PC-9 (cell line): ENCODE measurements at regions not wholly inside any gene's neighbourhood (a gene's known extent, or its start where the extent isn't known, plus 50 kb on each side); places are given as distances from the start of the nearest gene placed in this dataset.

Source experiments
- CTCF ChIP-seq: fragments of 200-600 bp; sonication (generic); conservative IDR thresholded peaks from 2 replicates; pipeline ENCODE4 v1.6.1; 2017; ENCODE audit warnings: mixed run types, antibody characterized with exemption, mild to moderate bottlenecking, moderate library complexity
- EZH2 ChIP-seq: fragments of 200-600 bp; sonication (generic); IDR thresholded peaks from 2 replicates; pipeline ENCODE4 v1.8.0; 2017; ENCODE audit warnings: antibody characterized with exemption, low read depth

DNA sequence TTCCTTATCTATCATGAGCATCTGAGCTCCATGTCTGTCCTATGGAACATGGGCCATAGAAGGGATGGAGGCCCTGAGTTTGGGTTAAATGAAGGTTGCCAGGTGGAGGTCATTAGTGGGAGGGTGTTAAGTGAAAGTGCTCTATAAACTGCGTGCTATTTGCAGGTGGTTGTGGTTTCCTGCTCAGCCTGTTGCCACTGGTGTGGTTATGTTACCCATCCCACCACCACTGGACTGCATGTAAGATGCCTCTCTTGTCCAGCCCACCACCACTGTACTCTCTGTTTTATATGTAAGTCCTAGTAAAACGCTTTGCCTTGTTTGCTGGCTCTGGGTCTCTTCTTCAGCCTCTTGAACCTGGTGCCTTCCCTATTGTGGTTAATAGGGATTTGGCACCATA, 711.2 kb downstream of the SORCS3 start:
- TF ChIP-seq CTCF (no peak), EZH2 (no peak)
